ENCODE measurements at regions not wholly inside any gene's neighbourhood (a gene's known extent, or its start where the extent isn't known, plus 50 kb on each side); places are given as distances from the start of the nearest gene placed in this dataset.

- Mint-ChIP-seq H3K4me1 (ENCODE audit: low read depth) (no peaks in the 10 kb centered on the region), H3K27ac (no peak overlapping the region)
These were observed 66.8 kb upstream of the RFC3 start for GRCh38 chr13:33751151-33751550.

GRCh38 chr13:33752094-33752493 is 65.9 kb upstream of the RFC3 start:
- H3K36me3 Mint-ChIP-seq (ENCODE audit: low read depth): no peaks in the 10 kb centered on the region
- no peak overlapping the region for H3K27ac Mint-ChIP-seq
- peaks cover 9% of the 10 kb centered on the region for H3K27me3 Mint-ChIP-seq
- H3K9me3 Mint-ChIP-seq: no peaks in the 10 kb centered on the region
- H3K4me3 Mint-ChIP-seq: no peak overlapping the region
- no peaks in the 10 kb centered on the region for H3K4me1 Mint-ChIP-seq (ENCODE audit: low read depth)

More at GRCh38 chr13:33751151-33751550, 66.8 kb upstream of the RFC3 start:
- Mint-ChIP-seq H3K27me3 (peaks cover 9% of the 10 kb centered on the region), H3K36me3 (ENCODE audit: low read depth) (no peaks in the 10 kb centered on the region), H3K9me3 (no peaks in the 10 kb centered on the region), H3K4me3 (no peak overlapping the region)

- Mint-ChIP-seq H3K27me3 (peaks cover 9% of the 10 kb centered on the region), H3K36me3 (ENCODE audit: low read depth) (no peaks in the 10 kb centered on the region), H3K4me3 (no peak overlapping the region), H3K4me1 (ENCODE audit: low read depth) (no peaks in the 10 kb centered on the region), H3K27ac (no peak overlapping the region), H3K9me3 (no peaks in the 10 kb centered on the region)
These were observed 65.4 kb upstream of the RFC3 start for GRCh38 chr13:33752597-33752996.

GRCh38 chr13:33756929-33757328 is 61.0 kb upstream of the RFC3 start:
- Mint-ChIP-seq H3K4me3 (no peak overlapping the region), H3K9me3 (no peaks in the 10 kb centered on the region), H3K36me3 (ENCODE audit: low read depth) (no peaks in the 10 kb centered on the region), H3K4me1 (ENCODE audit: low read depth) (no peaks in the 10 kb centered on the region), H3K27ac (no peak overlapping the region), H3K27me3 (peaks cover 13% of the 10 kb centered on the region)

GRCh38 chr13:33757713-33758112 is 60.2 kb upstream of the RFC3 start:
- H3K27ac Mint-ChIP-seq: no peak overlapping the region
- H3K36me3 Mint-ChIP-seq (ENCODE audit: low read depth): no peaks in the 10 kb centered on the region
- no peaks in the 10 kb centered on the region for H3K4me1 Mint-ChIP-seq (ENCODE audit: low read depth)
- no peak overlapping the region for H3K4me3 Mint-ChIP-seq
- peaks cover 12% of the 10 kb centered on the region for H3K27me3 Mint-ChIP-seq
- no peaks in the 10 kb centered on the region for H3K9me3 Mint-ChIP-seq

GRCh38 chr13:33758113-33758512 is 59.8 kb upstream of the RFC3 start:
- Mint-ChIP-seq H3K27ac (no peak overlapping the region), H3K27me3 (peaks cover 10% of the 10 kb centered on the region), H3K9me3 (no peaks in the 10 kb centered on the region)

GRCh38 chr13:33761740-33762139 is 56.2 kb upstream of the RFC3 start:
- H3K4me1 Mint-ChIP-seq (ENCODE audit: low read depth): no peaks in the 10 kb centered on the region
- peaks cover 7% of the 10 kb centered on the region for H3K27me3 Mint-ChIP-seq

More at GRCh38 chr13:33758113-33758512, 59.8 kb upstream of the RFC3 start:
- H3K4me1 Mint-ChIP-seq (ENCODE audit: low read depth): no peaks in the 10 kb centered on the region
- no peaks in the 10 kb centered on the region for H3K36me3 Mint-ChIP-seq (ENCODE audit: low read depth)
- no peak overlapping the region for H3K4me3 Mint-ChIP-seq

GRCh38 chr13:33763021-33763420 is 54.9 kb upstream of the RFC3 start:
- H3K9me3 Mint-ChIP-seq: no peaks in the 10 kb centered on the region
- H3K27me3 Mint-ChIP-seq: peaks cover 7% of the 10 kb centered on the region
- H3K4me3 Mint-ChIP-seq: no peak overlapping the region
- no peak overlapping the region for H3K27ac Mint-ChIP-seq
- H3K4me1 Mint-ChIP-seq (ENCODE audit: low read depth): no peaks in the 10 kb centered on the region
- H3K36me3 Mint-ChIP-seq (ENCODE audit: low read depth): no peaks in the 10 kb centered on the region

More at GRCh38 chr13:33761740-33762139, 56.2 kb upstream of the RFC3 start:
- no peaks in the 10 kb centered on the region for H3K36me3 Mint-ChIP-seq (ENCODE audit: low read depth)
- no peak overlapping the region for H3K27ac Mint-ChIP-seq
- H3K4me3 Mint-ChIP-seq: no peak overlapping the region
- no peaks in the 10 kb centered on the region for H3K9me3 Mint-ChIP-seq

GRCh38 chr13:33764716-33765115 is 53.2 kb upstream of the RFC3 start:
- Mint-ChIP-seq H3K9me3 (no peaks in the 10 kb centered on the region), H3K36me3 (ENCODE audit: low read depth) (no peaks in the 10 kb centered on the region), H3K4me3 (no peak overlapping the region), H3K27me3 (peaks cover 7% of the 10 kb centered on the region), H3K27ac (no peak overlapping the region), H3K4me1 (ENCODE audit: low read depth) (no peaks in the 10 kb centered on the region)

- Mint-ChIP-seq H3K27me3 (peaks cover 8% of the 10 kb centered on the region), H3K9me3 (no peaks in the 10 kb centered on the region), H3K27ac (no peak overlapping the region), H3K4me1 (ENCODE audit: low read depth) (no peaks in the 10 kb centered on the region), H3K36me3 (ENCODE audit: low read depth) (no peaks in the 10 kb centered on the region), H3K4me3 (no peak overlapping the region)
These were observed 51.4 kb upstream of the RFC3 start for GRCh38 chr13:33766329-33767123.

GRCh38 chr13:33767140-33767539 is 50.8 kb upstream of the RFC3 start:
- no peak overlapping the region for H3K4me3 Mint-ChIP-seq
- H3K27ac Mint-ChIP-seq: no peak overlapping the region
- H3K4me1 Mint-ChIP-seq (ENCODE audit: low read depth): no peaks in the 10 kb centered on the region
- H3K9me3 Mint-ChIP-seq: no peaks in the 10 kb centered on the region
- H3K27me3 Mint-ChIP-seq: peaks cover 6% of the 10 kb centered on the region
- H3K36me3 Mint-ChIP-seq (ENCODE audit: low read depth): no peaks in the 10 kb centered on the region

Data from stimulated activated naive CD8-positive, alpha-beta T cell treated with anti-CD3 and anti-CD28 coated beads, Interleukin-15, Interleukin-2, amounts not matched to agents 100 ng/mL and 50 ng/mL, for 24 hours (primary cell).